Uterus (tissue), 3 donors: ENCODE measurements at regions not wholly inside any gene's neighbourhood (a gene's known extent, or its start where the extent isn't known, plus 50 kb on each side); places are given as distances from the start of the nearest gene placed in this dataset.
A peak's percentile ranks its signal among the peaks of the same experiment; 100 is the strongest.

Experiments used
- DNase-seq, 2 donors: peaks; one replicate each; pipeline ENCODE4 v3.0.0-alpha.2; 2019 to 2020
- H3K27ac ChIP-seq, 2 donors: fragments of 200-600 bp; sonication (generic); 1 replicate in 1 of 2; 2 replicates in 1 of 2; pipeline ENCODE4 v1.5.1; 2016 to 2018
- H3K27me3 ChIP-seq, 2 donors: fragments of 200-600 bp; sonication (generic); one replicate each; pipeline ENCODE4 v1.5.1; 2018 to 2019; ENCODE audit warnings: control low read depth in 1 of 2
- H3K36me3 ChIP-seq, 2 donors: fragments of 200-600 bp; sonication (generic); one replicate each; pipeline ENCODE4 v1.5.1; 2019; ENCODE audit warnings: control low read depth in 1 of 2
- H3K4me1 ChIP-seq, 2 donors: fragments of 200-600 bp; sonication (generic); one replicate each; pipeline ENCODE4 v1.5.1; 2018 to 2019; ENCODE audit warnings: control low read depth in 1 of 2
- H3K4me3 ChIP-seq, 2 donors: fragments of 200-600 bp; sonication (generic); 1 replicate in 1 of 2; 2 replicates in 1 of 2; pipeline ENCODE4 v1.5.1; 2018 to 2019; ENCODE audit warnings: mild to moderate bottlenecking in 1 of 2
- H3K9me3 ChIP-seq, 2 donors: fragments of 200-600 bp; sonication (generic); one replicate each; pipeline ENCODE4 v1.5.1; 2019; ENCODE audit warnings: control low read depth in 1 of 2
- CTCF ChIP-seq, 4 experiments: fragments of 200-600 bp in 2 of 4; fragments of 450-650 bp in 2 of 4; sonication (generic) in 2 of 4; IDR thresholded peaks; one replicate each; pipeline ENCODE4 v1.5.1; 2016 to 2019; ENCODE audit warnings: antibody characterized with exemption in 4 of 4, mild to moderate bottlenecking in 2 of 4, moderate library complexity in 1 of 4
- POLR2A ChIP-seq, 2 donors: fragments of 450-650 bp; IDR thresholded peaks; one replicate each; pipeline ENCODE4 v1.6.1; 2016; ENCODE audit warnings: antibody characterized with exemption in 2 of 2, mild to moderate bottlenecking in 1 of 2, moderate library complexity in 1 of 2
- intact Hi-C: fragments of 100-400 bp; cut with DNase I; formaldehyde crosslinking; loops from one replicate; pipeline ENCODE4 v1.15.1; 2023; ENCODE audit warnings: low total_unique reads
- donor health status: DM: yes; HTN: yes; CAD: no.

- TF ChIP-seq POLR2A (IDR thresholded peaks at IDR 0.05) (no peak), CTCF (IDR thresholded peaks at IDR 0.05) (no peak)
- no peak overlapping the region for H3K4me3 ChIP-seq
- no peak overlapping the region for H3K27ac ChIP-seq
- H3K27me3 ChIP-seq, result no peaks in the 10 kb centered on the region
- H3K36me3 ChIP-seq, result no peaks in the 10 kb centered on the region
- H3K4me1 ChIP-seq, result no peaks in the 10 kb centered on the region
- intact Hi-C loops, result no loop called here
- H3K9me3 ChIP-seq, result no peaks in the 10 kb centered on the region
- no peak for DNase-seq
Observed at GRCh38 chr1:213324859-213325258, 273.8 kb downstream of the RPS6KC1 start.

GRCh38 chr1:213325482-213325881 lies 274.4 kb downstream of the RPS6KC1 start:
- no peak for DNase-seq
- Histone ChIP-seq H3K27ac (no peak overlapping the region), H3K36me3 (no peaks in the 10 kb centered on the region), H3K4me1 (no peaks in the 10 kb centered on the region), H3K4me3 (no peak overlapping the region), H3K9me3 (no peaks in the 10 kb centered on the region), H3K27me3 (no peaks in the 10 kb centered on the region)
- intact Hi-C loops, result no loop called here
- no peak for TF ChIP-seq POLR2A (IDR thresholded peaks at IDR 0.05)
- no peak for TF ChIP-seq CTCF (IDR thresholded peaks at IDR 0.05)

GRCh38 chr1:213326281-213327016 lies 275.4 kb downstream of the RPS6KC1 start:
- H3K36me3 ChIP-seq, result no peaks in the 10 kb centered on the region
- TF ChIP-seq CTCF (IDR thresholded peaks at IDR 0.05), result no peak
- TF ChIP-seq POLR2A (IDR thresholded peaks at IDR 0.05), result no peak
- no peaks in the 10 kb centered on the region for H3K9me3 ChIP-seq
- no peak overlapping the region for H3K27ac ChIP-seq
- no peaks in the 10 kb centered on the region for H3K4me1 ChIP-seq
- H3K27me3 ChIP-seq, result no peaks in the 10 kb centered on the region
- DNase-seq, result no peak
- intact Hi-C loops, result no loop called here
- no peak overlapping the region for H3K4me3 ChIP-seq

GRCh38 chr1:213327017-213327667 lies 276.1 kb downstream of the RPS6KC1 start:
- intact Hi-C loops, result no loop called here
- H3K9me3 ChIP-seq, result no peaks in the 10 kb centered on the region
- TF ChIP-seq CTCF (IDR thresholded peaks at IDR 0.05), result no peak
- TF ChIP-seq POLR2A (IDR thresholded peaks at IDR 0.05), result no peak
- no peaks in the 10 kb centered on the region for H3K36me3 ChIP-seq
- DNase-seq, result peak in 1 of 2 donors; percentile 30
- no peaks in the 10 kb centered on the region for H3K27me3 ChIP-seq
- H3K4me1 ChIP-seq, result no peaks in the 10 kb centered on the region
- H3K4me3 ChIP-seq, result no peak overlapping the region
- H3K27ac ChIP-seq, result no peak overlapping the region

GRCh38 chr1:213329406-213330008 lies 278.5 kb downstream of the RPS6KC1 start:
- Histone ChIP-seq H3K9me3 (no peaks in the 10 kb centered on the region), H3K27ac (no peak overlapping the region), H3K36me3 (no peaks in the 10 kb centered on the region), H3K27me3 (no peaks in the 10 kb centered on the region), H3K4me3 (no peak overlapping the region), H3K4me1 (no peaks in the 10 kb centered on the region)
- intact Hi-C loops, result no loop called here
- TF ChIP-seq POLR2A (IDR thresholded peaks at IDR 0.05) (no peak), CTCF (IDR thresholded peaks at IDR 0.05) (no peak)
- DNase-seq, result no peak
